OCI-LY3 (cell line): ENCODE measurements at regions not wholly inside any gene's neighbourhood (a gene's known extent, or its start where the extent isn't known, plus 50 kb on each side); places are given as distances from the start of the nearest gene placed in this dataset.

Experiments
- CTCF ChIP-seq: fragments of 200-600, 300-600 bp; sonication (generic); IDR thresholded peaks from 2 replicates; pipeline ENCODE4 v1.5.1; 2014; ENCODE audit warnings: antibody characterized with exemption, low read length, low read depth
- EZH2phosphoT487 ChIP-seq: fragments of 200-600 bp; shearing (Covaris generic); IDR thresholded peaks from 2 replicates; pipeline ENCODE4 v1.6.1; 2018; ENCODE audit warnings: antibody characterized with exemption, mixed run types, low read depth

- no peak for TF ChIP-seq CTCF
- TF ChIP-seq EZH2phosphoT487 = no peak
Observed at GRCh38 chr15:60081976-60082375, 77.9 kb downstream of the FOXB1 start.
